ENCODE measurements at regions not wholly inside any gene's neighbourhood (a gene's known extent, or its start where the extent isn't known, plus 50 kb on each side); places are given as distances from the start of the nearest gene placed in this dataset.
"Not testable (repeated sequence)": the region's sequence is repeated elsewhere in the genome, so short reads cannot be mapped to it uniquely, and the experiment has no call there.

- no peak for DNase-seq (ENCODE audit: low spot score)
These were observed 2208.1 kb upstream of the WWC1 start for GRCh38 chr5:166083183-166083959.

GRCh38 chr5:166086568-166086967 lies 2204.9 kb upstream of the WWC1 start:
- no peak for DNase-seq (ENCODE audit: low spot score)

GRCh38 chr5:166088389-166089039 lies 2202.9 kb upstream of the WWC1 start:
- DNase-seq (ENCODE audit: low spot score): no peak

- DNase-seq (ENCODE audit: low spot score): no peak
These were observed 2199.5 kb upstream of the WWC1 start for GRCh38 chr5:166091931-166092330.

GRCh38 chr5:166093312-166093711 lies 2198.1 kb upstream of the WWC1 start:
- no peak for DNase-seq (ENCODE audit: low spot score)

- DNase-seq (ENCODE audit: low spot score): no peak
These were observed 2188.5 kb upstream of the WWC1 start for GRCh38 chr5:166102947-166103346.

GRCh38 chr5:166111021-166111420 lies 2180.4 kb upstream of the WWC1 start:
- DNase-seq (ENCODE audit: low spot score): no peak

- no peak for DNase-seq (ENCODE audit: low spot score)
These were observed 2174.1 kb upstream of the WWC1 start for GRCh38 chr5:166117072-166118066.

GRCh38 chr5:166119506-166119905 lies 2171.9 kb upstream of the WWC1 start:
- no peak for DNase-seq (ENCODE audit: low spot score)

- no peak for DNase-seq (ENCODE audit: low spot score)
These were observed 2167.7 kb upstream of the WWC1 start for GRCh38 chr5:166123717-166124116.

- DNase-seq (ENCODE audit: low spot score): no peak
These were observed 2163.5 kb upstream of the WWC1 start for GRCh38 chr5:166127766-166128570.

GRCh38 chr5:166145107-166145506 lies 2146.3 kb upstream of the WWC1 start:
- DNase-seq (ENCODE audit: low spot score): not testable (repeated sequence)

GRCh38 chr5:166163996-166164610 lies 2127.3 kb upstream of the WWC1 start:
- no peak for DNase-seq (ENCODE audit: low spot score)

GRCh38 chr5:166165596-166165995 lies 2125.8 kb upstream of the WWC1 start:
- DNase-seq (ENCODE audit: low spot score): no peak

- DNase-seq (ENCODE audit: low spot score): no peak
These were observed 2125.4 kb upstream of the WWC1 start for GRCh38 chr5:166166071-166166470.

- no peak for DNase-seq (ENCODE audit: low spot score)
These were observed 2118.8 kb upstream of the WWC1 start for GRCh38 chr5:166172597-166172996.

GRCh38 chr5:166178411-166179080 lies 2112.9 kb upstream of the WWC1 start:
- DNase-seq (ENCODE audit: low spot score): no peak

GRCh38 chr5:166185185-166185584 lies 2106.3 kb upstream of the WWC1 start:
- DNase-seq (ENCODE audit: low spot score): no peak

- no peak for DNase-seq (ENCODE audit: low spot score)
These were observed 2102.7 kb upstream of the WWC1 start for GRCh38 chr5:166188501-166189325.

GRCh38 chr5:166192696-166193095 lies 2098.7 kb upstream of the WWC1 start:
- no peak for DNase-seq (ENCODE audit: low spot score)

All from COLO829 (cell line).